Stimulated activated memory B cell treated with anti-CD40 and anti-IgM and Interleukin-4, amounts not matched to agents 10 μg/mL and 1 μg/mL and 100 μg/mL, for 72 hours (primary cell): ENCODE measurements at regions not wholly inside any gene's neighbourhood (a gene's known extent, or its start where the extent isn't known, plus 50 kb on each side); places are given as distances from the start of the nearest gene placed in this dataset.
A peak's percentile ranks its signal among the peaks of the same experiment; 100 is the strongest.

Experiments
- ATAC-seq: fragments of 150-1000 bp; cut with Tn5 transposase; 2 replicates; pipeline ENCODE4 v1.10.0; 2021
- H3K27ac Mint-ChIP-seq: one replicate; pipeline ENCODE4 v1.8.0; 2022; ENCODE audit warnings: mild to moderate bottlenecking, mixed read lengths
- H3K27me3 Mint-ChIP-seq: one replicate; pipeline ENCODE4 v1.8.0; 2022; ENCODE audit warnings: mixed read lengths
- H3K36me3 Mint-ChIP-seq: one replicate; pipeline ENCODE4 v1.8.0; 2022; ENCODE audit warnings: mixed read lengths
- H3K4me1 Mint-ChIP-seq: one replicate; pipeline ENCODE4 v1.8.0; 2022; ENCODE audit warnings: mixed read lengths
- H3K4me3 Mint-ChIP-seq: one replicate; pipeline ENCODE4 v1.8.0; 2022; ENCODE audit warnings: mild to moderate bottlenecking, moderate library complexity, mixed read lengths
- H3K9me3 Mint-ChIP-seq: one replicate; pipeline ENCODE4 v1.8.0; 2022; ENCODE audit warnings: mixed read lengths

- Mint-ChIP-seq H3K27me3 (no peaks in the 10 kb centered on the region), H3K4me1 (no peaks in the 10 kb centered on the region), H3K9me3 (peaks cover 5% of the 10 kb centered on the region), H3K36me3 (no peaks in the 10 kb centered on the region), H3K4me3 (no peak overlapping the region), H3K27ac (no peak overlapping the region)
- no peak for ATAC-seq
Measured at GRCh38 chr10:42953684-42954674, 122.9 kb upstream of the RET start.

GRCh38 chr10:42954766-42955492, 121.9 kb upstream of the RET start:
- Mint-ChIP-seq H3K4me1 (no peaks in the 10 kb centered on the region), H3K9me3 (peaks cover 5% of the 10 kb centered on the region), H3K27ac (no peak overlapping the region), H3K27me3 (no peaks in the 10 kb centered on the region), H3K4me3 (no peak overlapping the region), H3K36me3 (no peaks in the 10 kb centered on the region)
- ATAC-seq: no peak

GRCh38 chr10:42955493-42955889, 121.4 kb upstream of the RET start:
- no peak overlapping the region for H3K27ac Mint-ChIP-seq
- no peaks in the 10 kb centered on the region for H3K36me3 Mint-ChIP-seq
- H3K4me1 Mint-ChIP-seq: no peaks in the 10 kb centered on the region
- H3K9me3 Mint-ChIP-seq: peaks cover 5% of the 10 kb centered on the region
- H3K4me3 Mint-ChIP-seq: no peak overlapping the region
- H3K27me3 Mint-ChIP-seq: no peaks in the 10 kb centered on the region
- no peak for ATAC-seq

- Mint-ChIP-seq H3K9me3 (peaks cover 5% of the 10 kb centered on the region), H3K27ac (no peak overlapping the region), H3K36me3 (no peaks in the 10 kb centered on the region), H3K27me3 (no peaks in the 10 kb centered on the region), H3K4me1 (no peaks in the 10 kb centered on the region), H3K4me3 (no peak overlapping the region)
- ATAC-seq: no peak
Measured at GRCh38 chr10:42956045-42956444, 120.8 kb upstream of the RET start.

- no peak overlapping the region for H3K4me3 Mint-ChIP-seq
- no peak for ATAC-seq
- H3K4me1 Mint-ChIP-seq: no peaks in the 10 kb centered on the region
Measured at GRCh38 chr10:42958142-42958868, 118.6 kb upstream of the RET start.

GRCh38 chr10:42959833-42960232, 117.0 kb upstream of the RET start:
- Mint-ChIP-seq H3K36me3 (no peaks in the 10 kb centered on the region), H3K4me1 (no peaks in the 10 kb centered on the region), H3K27ac (no peak overlapping the region), H3K9me3 (peaks cover 5% of the 10 kb centered on the region), H3K27me3 (no peaks in the 10 kb centered on the region), H3K4me3 (no peak overlapping the region)
- no peak for ATAC-seq

More at GRCh38 chr10:42958142-42958868, 118.6 kb upstream of the RET start:
- peaks cover 5% of the 10 kb centered on the region for H3K9me3 Mint-ChIP-seq
- H3K36me3 Mint-ChIP-seq: no peaks in the 10 kb centered on the region
- H3K27me3 Mint-ChIP-seq: no peaks in the 10 kb centered on the region
- no peak overlapping the region for H3K27ac Mint-ChIP-seq

- H3K4me3 Mint-ChIP-seq: no peak overlapping the region
- ATAC-seq: no peak
Measured at GRCh38 chr10:42960491-42960990, 116.3 kb upstream of the RET start.

GRCh38 chr10:42960991-42961795, 115.7 kb upstream of the RET start:
- peaks cover 8% of the 10 kb centered on the region for H3K9me3 Mint-ChIP-seq
- no peaks in the 10 kb centered on the region for H3K36me3 Mint-ChIP-seq
- no peak overlapping the region for H3K27ac Mint-ChIP-seq
- H3K4me1 Mint-ChIP-seq: no peaks in the 10 kb centered on the region
- no peaks in the 10 kb centered on the region for H3K27me3 Mint-ChIP-seq
- ATAC-seq: no peak
- no peak overlapping the region for H3K4me3 Mint-ChIP-seq

More at GRCh38 chr10:42960491-42960990, 116.3 kb upstream of the RET start:
- Mint-ChIP-seq H3K27me3 (no peaks in the 10 kb centered on the region), H3K9me3 (peaks cover 5% of the 10 kb centered on the region), H3K4me1 (no peaks in the 10 kb centered on the region), H3K36me3 (no peaks in the 10 kb centered on the region), H3K27ac (no peak overlapping the region)

GRCh38 chr10:42961796-42962109, 115.1 kb upstream of the RET start:
- no peaks in the 10 kb centered on the region for H3K27me3 Mint-ChIP-seq
- no peak overlapping the region for H3K27ac Mint-ChIP-seq
- no peaks in the 10 kb centered on the region for H3K36me3 Mint-ChIP-seq
- ATAC-seq: peak; percentile 13
- peaks cover 8% of the 10 kb centered on the region for H3K9me3 Mint-ChIP-seq
- H3K4me1 Mint-ChIP-seq: no peaks in the 10 kb centered on the region
- no peak overlapping the region for H3K4me3 Mint-ChIP-seq

GRCh38 chr10:42962110-42962901, 114.6 kb upstream of the RET start:
- Mint-ChIP-seq H3K4me1 (no peaks in the 10 kb centered on the region), H3K27ac (no peak overlapping the region), H3K36me3 (no peaks in the 10 kb centered on the region), H3K27me3 (no peaks in the 10 kb centered on the region), H3K4me3 (no peak overlapping the region), H3K9me3 (peaks cover 3% of the 10 kb centered on the region)
- ATAC-seq: peak; percentile 4

- Mint-ChIP-seq H3K9me3 (peaks cover 3% of the 10 kb centered on the region), H3K27me3 (no peaks in the 10 kb centered on the region), H3K27ac (no peak overlapping the region), H3K4me1 (no peaks in the 10 kb centered on the region), H3K4me3 (no peak overlapping the region), H3K36me3 (no peaks in the 10 kb centered on the region)
- no peak for ATAC-seq
Measured at GRCh38 chr10:42962902-42963231, 114.0 kb upstream of the RET start.

- Mint-ChIP-seq H3K9me3 (peaks cover 3% of the 10 kb centered on the region), H3K4me3 (no peak overlapping the region), H3K4me1 (no peaks in the 10 kb centered on the region), H3K36me3 (no peaks in the 10 kb centered on the region), H3K27ac (no peak overlapping the region), H3K27me3 (no peaks in the 10 kb centered on the region)
- no peak for ATAC-seq
Measured at GRCh38 chr10:42963312-42963711, 113.6 kb upstream of the RET start.

- no peaks in the 10 kb centered on the region for H3K36me3 Mint-ChIP-seq
- H3K4me3 Mint-ChIP-seq: no peak overlapping the region
- ATAC-seq: no peak
- H3K27ac Mint-ChIP-seq: no peak overlapping the region
- no peaks in the 10 kb centered on the region for H3K4me1 Mint-ChIP-seq
- H3K9me3 Mint-ChIP-seq: peaks cover 3% of the 10 kb centered on the region
- peaks cover 20% of the 10 kb centered on the region for H3K27me3 Mint-ChIP-seq
Measured at GRCh38 chr10:42969147-42969546, 107.7 kb upstream of the RET start.

- Mint-ChIP-seq H3K4me3 (no peak overlapping the region), H3K36me3 (no peaks in the 10 kb centered on the region), H3K4me1 (no peaks in the 10 kb centered on the region), H3K27me3 (peaks cover 20% of the 10 kb centered on the region), H3K27ac (no peak overlapping the region), H3K9me3 (peaks cover 3% of the 10 kb centered on the region)
- ATAC-seq: no peak
Measured at GRCh38 chr10:42969909-42970308, 107.0 kb upstream of the RET start.
